Common myeloid progenitor, CD34-positive (primary cell): ENCODE measurements at regions not wholly inside any gene's neighbourhood (a gene's known extent, or its start where the extent isn't known, plus 50 kb on each side); places are given as distances from the start of the nearest gene placed in this dataset.
A peak's percentile ranks its signal among the peaks of the same experiment; 100 is the strongest.

Source experiments
- CTCF ChIA-PET: fragments of 350-600 bp; sonication (Branson Sonifier 250); formaldehyde crosslinking; loops from one replicate; lab custom pipeline; 2021; ENCODE audit warnings: antibody characterized with exemption; lab: Charles Lee
- POLR2A ChIA-PET: fragments of 350-600 bp; sonication (Branson Sonifier 250); formaldehyde crosslinking; loops from one replicate; lab custom pipeline; 2021; ENCODE audit warnings: antibody characterized with exemption; lab: Charles Lee
- DNase-seq, 3 donors: peaks; one replicate each; pipeline versions ENCODE4 v3.0.0 to v3.0.0-alpha.2; 2013
- H3K27ac ChIP-seq, 2 experiments: 1 replicate in 1 of 2; 2 replicates in 1 of 2; pipeline ENCODE4 v1.7.0; 2013; ENCODE audit warnings: inconsistent platforms in 2 of 2, low read length in 2 of 2, mild to moderate bottlenecking in 2 of 2, low read depth in 1 of 2, moderate library complexity in 1 of 2; ENCODE audit not compliant: severe bottlenecking in 2 of 2, insufficient read depth in 1 of 2, poor library complexity in 1 of 2
- H3K27me3 ChIP-seq, 5 experiments: replicated peaks in 2 of 5; 1 replicate in 3 of 5; 2 replicates in 2 of 5; pipeline versions ENCODE4 v1.6.1 to v1.7.0; 2013; ENCODE audit warnings: low read length in 4 of 5, mild to moderate bottlenecking in 2 of 5, moderate library complexity in 2 of 5, inconsistent platforms in 1 of 5; ENCODE audit not compliant: insufficient read depth in 5 of 5, control insufficient read depth in 4 of 5
- H3K36me3 ChIP-seq, 4 experiments: 1 replicate in 2 of 4; 2 replicates in 2 of 4; pipeline versions ENCODE4 v1.6.1 to v1.7.0; 2013; ENCODE audit warnings: low read length in 3 of 4, control low read depth in 1 of 4, mild to moderate bottlenecking in 1 of 4; ENCODE audit not compliant: control insufficient read depth in 4 of 4, insufficient read depth in 4 of 4
- H3K4me1 ChIP-seq, 4 experiments: 1 replicate in 3 of 4; 2 replicates in 1 of 4; pipeline versions ENCODE4 v1.6.1 to v1.7.1; 2013; ENCODE audit warnings: low read length in 3 of 4, mild to moderate bottlenecking in 3 of 4, control low read depth in 1 of 4, inconsistent platforms in 1 of 4, moderate library complexity in 1 of 4; ENCODE audit not compliant: control insufficient read depth in 4 of 4, insufficient read depth in 4 of 4; ENCODE audit errors: control extremely low read depth in 1 of 4
- H3K4me3 ChIP-seq, 7 experiments: 1 replicate in 4 of 7; 2 replicates in 3 of 7; pipeline versions ENCODE4 v1.5.1 to v1.7.0; 2013; ENCODE audit warnings: mild to moderate bottlenecking in 7 of 7, low read length in 6 of 7, moderate library complexity in 6 of 7, inconsistent platforms in 2 of 7, low read depth in 2 of 7, control low read depth in 1 of 7; ENCODE audit not compliant: insufficient read depth in 4 of 7, control insufficient read depth in 1 of 7; ENCODE audit errors: extremely low read depth in 1 of 7
- H3K9me3 ChIP-seq, 5 experiments: 1 replicate in 4 of 5; 2 replicates in 1 of 5; pipeline versions ENCODE4 v1.6.1 to v1.7.1; 2013; ENCODE audit warnings: low read length in 4 of 5, mild to moderate bottlenecking in 2 of 5, inconsistent platforms in 1 of 5, low read depth in 1 of 5, moderate library complexity in 1 of 5; ENCODE audit not compliant: control insufficient read depth in 4 of 5, insufficient read depth in 2 of 5; ENCODE audit errors: control extremely low read depth in 1 of 5
- WGBS: methylation state at CpG from one replicate; pipeline ENCODE4 v1.1.5; 2013; ENCODE audit not compliant: insufficient coverage; 5-methylcytosine and 5-hydroxymethylcytosine counted together

GRCh38 chr1:59063501-59063900 is 233.4 kb upstream of the FGGY start:
- POLR2A ChIA-PET = no interaction called here
- no peaks in the 10 kb centered on the region for H3K36me3 ChIP-seq
- no peak overlapping the region for H3K27ac ChIP-seq
- H3K4me3 ChIP-seq = no peak overlapping the region
- no peaks in the 10 kb centered on the region for H3K27me3 ChIP-seq
- H3K9me3 ChIP-seq = no peaks in the 10 kb centered on the region
- peak in 2 of 3 donors; percentile 17 to 36 for DNase-seq
- peaks cover 0 to 19% (median 7%) of the 10 kb centered on the region in 4 experiments for H3K4me1 ChIP-seq
- 11% methylated on average over 2 of the region's 3 CpGs for whole genome bisulfite sequencing
- CTCF ChIA-PET = interaction anchor here (1.6 to 2.8 kb wide), 2 partner anchors 13 to 17 kb away, joined by 5 to 13 read pairs; no protein-coding TSS in a partner anchor

GRCh38 chr1:59064592-59064991 is 232.3 kb upstream of the FGGY start:
- no peak overlapping the region for H3K4me3 ChIP-seq
- H3K9me3 ChIP-seq = no peaks in the 10 kb centered on the region
- no peaks in the 10 kb centered on the region for H3K27me3 ChIP-seq
- peaks cover 0 to 19% (median 7%) of the 10 kb centered on the region in 4 experiments for H3K4me1 ChIP-seq
- DNase-seq = no peak
- CTCF ChIA-PET = interaction anchor here (0.9 to 3.6 kb wide), 3 partner anchors 9 to 13 kb away, joined by 3 to 12 read pairs (median 5); no protein-coding TSS in a partner anchor
- POLR2A ChIA-PET = no interaction called here
- no peak overlapping the region for H3K27ac ChIP-seq
- H3K36me3 ChIP-seq = no peaks in the 10 kb centered on the region

- Histone ChIP-seq H3K4me1 (peaks cover 5 to 27% (median 13%) of the 10 kb centered on the region in 4 experiments), H3K36me3 (no peaks in the 10 kb centered on the region), H3K9me3 (no peaks in the 10 kb centered on the region), H3K4me3 (no peak overlapping the region), H3K27me3 (no peaks in the 10 kb centered on the region), H3K27ac (no peak overlapping the region)
- POLR2A ChIA-PET = no interaction called here
- no peak for DNase-seq
- CTCF ChIA-PET = interaction anchor here (1.1 to 3.6 kb wide), 3 partner anchors 11 to 129 kb away, joined by 3 to 12 read pairs (median 5); no protein-coding TSS in a partner anchor
- 100% methylated on average over 1 of the region's 2 CpGs for WGBS
Observed at GRCh38 chr1:59066236-59066635, 230.7 kb upstream of the FGGY start.

- ChIA-PET POLR2A (no interaction called here), CTCF (interaction anchor here (1.1 kb wide), 2 partner anchors 24 to 35 kb away, joined by 3 read pairs; no protein-coding TSS in a partner anchor)
- H3K4me1 ChIP-seq = peaks cover 13 to 27% (median 20%) of the 10 kb centered on the region in 4 experiments
- H3K27me3 ChIP-seq = no peaks in the 10 kb centered on the region
- no peak for DNase-seq
- no peaks in the 10 kb centered on the region for H3K36me3 ChIP-seq
- H3K9me3 ChIP-seq = no peaks in the 10 kb centered on the region
- H3K27ac ChIP-seq = no peak overlapping the region
- no peak overlapping the region for H3K4me3 ChIP-seq
Observed at GRCh38 chr1:59070610-59071009, 226.3 kb upstream of the FGGY start.

GRCh38 chr1:59071289-59071688 is 225.6 kb upstream of the FGGY start:
- ChIA-PET POLR2A (no interaction called here), CTCF (interaction anchor here (1.1 kb wide), 1 partner anchor 36 kb away, joined by 3 read pairs; no protein-coding TSS in a partner anchor)
- Histone ChIP-seq H3K4me3 (no peak overlapping the region), H3K27ac (no peak overlapping the region), H3K27me3 (no peaks in the 10 kb centered on the region), H3K36me3 (no peaks in the 10 kb centered on the region), H3K9me3 (no peaks in the 10 kb centered on the region), H3K4me1 (peaks cover 13 to 30% (median 20%) of the 10 kb centered on the region in 4 experiments)
- peak in 2 of 3 donors; percentile 59 to 70 for DNase-seq
- 22% methylated on average over 4 of the region's 5 CpGs for WGBS

GRCh38 chr1:59071876-59072582 is 224.9 kb upstream of the FGGY start:
- H3K4me1 ChIP-seq = peaks cover 13 to 35% (median 23%) of the 10 kb centered on the region in 4 experiments
- peak overlapping the region in 1 of 2 experiments; percentile 19 for H3K27ac ChIP-seq
- ChIA-PET POLR2A (no interaction called here), CTCF (interaction anchor here (1.5 kb wide), 1 partner anchor 13 kb away, joined by 3 read pairs; no protein-coding TSS in a partner anchor)
- H3K4me3 ChIP-seq = peak overlapping the region in 1 of 7 experiments; percentile 10
- WGBS = 0% methylated on average over 3 of the region's 5 CpGs
- H3K9me3 ChIP-seq = no peaks in the 10 kb centered on the region
- H3K27me3 ChIP-seq = no peaks in the 10 kb centered on the region
- DNase-seq = peak; percentile 63 to 80 (median 64)
- H3K36me3 ChIP-seq = no peaks in the 10 kb centered on the region

GRCh38 chr1:59072583-59072947 is 224.3 kb upstream of the FGGY start:
- POLR2A ChIA-PET = no interaction called here
- no peak for DNase-seq
- H3K36me3 ChIP-seq = no peaks in the 10 kb centered on the region
- H3K4me1 ChIP-seq = peaks cover 13 to 41% (median 23%) of the 10 kb centered on the region in 4 experiments
- H3K9me3 ChIP-seq = no peaks in the 10 kb centered on the region
- 58% methylated on average over 2 of the region's 5 CpGs for WGBS
- H3K27me3 ChIP-seq = no peaks in the 10 kb centered on the region
- CTCF ChIA-PET = interaction anchor here (1.5 kb wide), 1 partner anchor 14 kb away, joined by 3 read pairs; no protein-coding TSS in a partner anchor
- peak overlapping the region in 1 of 2 experiments; percentile 19 for H3K27ac ChIP-seq
- peak overlapping the region in 1 of 7 experiments; percentile 10 for H3K4me3 ChIP-seq
